HG02588 (cell line): ENCODE measurements at regions not wholly inside any gene's neighbourhood (a gene's known extent, or its start where the extent isn't known, plus 50 kb on each side); places are given as distances from the start of the nearest gene placed in this dataset.

ENCODE experiments used
- ATAC-seq: cut with Tn5 transposase; IDR thresholded peaks from one replicate; pipeline ENCODE4 v1.9.1; 2021; ENCODE audit warnings: mild to moderate bottlenecking, moderate library complexity; ENCODE audit not compliant: unreplicated experiment

DNA sequence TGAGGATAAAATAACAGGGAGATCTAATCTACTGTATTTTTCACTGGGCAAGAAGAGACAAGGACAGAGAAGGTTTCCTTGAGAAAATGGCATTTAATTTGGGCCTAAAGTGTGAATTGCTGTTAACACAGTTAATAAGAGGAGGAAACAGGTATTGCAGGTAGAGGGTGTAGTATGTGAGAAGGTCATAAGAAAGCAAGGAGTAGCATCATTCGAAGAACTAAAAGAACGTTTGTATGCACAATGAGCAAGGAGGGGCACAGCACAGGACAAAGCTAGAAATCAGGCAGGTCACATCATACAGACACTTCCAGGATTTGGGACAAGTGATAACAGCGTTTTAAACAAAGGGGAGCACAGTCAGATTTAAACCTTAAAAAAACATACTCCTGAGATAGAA, 85.1 kb upstream of the PLEKHA5 start:
- no peak for ATAC-seq

DNA sequence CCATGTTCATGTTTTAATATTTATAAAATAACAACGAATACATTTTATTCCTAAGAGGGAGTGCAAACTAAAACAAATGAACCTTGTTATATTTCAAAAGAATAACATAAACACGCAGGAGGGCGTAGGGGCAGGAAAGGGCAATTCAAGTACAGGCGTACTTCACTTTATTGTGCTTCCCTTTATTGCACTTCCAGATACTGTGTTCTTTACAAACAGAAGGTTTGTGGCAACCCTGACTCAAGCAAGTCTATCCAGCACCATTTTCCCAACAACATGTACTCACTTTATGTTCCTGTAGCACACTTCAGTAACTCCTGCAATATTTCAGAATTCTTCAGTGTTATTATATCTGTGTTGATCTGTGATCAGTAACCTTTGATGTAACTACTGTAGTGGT, 84.6 kb upstream of the PLEKHA5 start:
- ATAC-seq, result no peak

DNA sequence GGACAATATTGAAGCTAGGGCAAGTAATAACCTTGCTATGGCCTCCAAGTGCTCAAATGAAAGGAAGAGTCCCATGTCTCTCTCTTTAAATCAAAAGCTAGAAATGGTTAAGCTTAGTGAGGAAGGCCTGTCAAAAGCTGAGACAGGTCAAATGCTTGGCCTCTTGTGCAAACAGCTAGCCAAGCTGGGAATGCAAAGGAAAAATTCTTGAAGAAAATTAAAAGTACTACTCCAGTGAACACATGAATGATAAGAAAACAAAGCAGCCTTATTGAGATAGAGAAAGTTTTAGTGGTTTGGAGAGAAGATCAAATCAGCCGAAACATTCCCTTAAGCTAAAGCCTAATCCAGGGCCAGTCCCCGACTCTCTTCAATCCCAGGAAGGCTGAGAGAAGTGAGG, 84.1 kb upstream of the PLEKHA5 start:
- no peak for ATAC-seq

DNA sequence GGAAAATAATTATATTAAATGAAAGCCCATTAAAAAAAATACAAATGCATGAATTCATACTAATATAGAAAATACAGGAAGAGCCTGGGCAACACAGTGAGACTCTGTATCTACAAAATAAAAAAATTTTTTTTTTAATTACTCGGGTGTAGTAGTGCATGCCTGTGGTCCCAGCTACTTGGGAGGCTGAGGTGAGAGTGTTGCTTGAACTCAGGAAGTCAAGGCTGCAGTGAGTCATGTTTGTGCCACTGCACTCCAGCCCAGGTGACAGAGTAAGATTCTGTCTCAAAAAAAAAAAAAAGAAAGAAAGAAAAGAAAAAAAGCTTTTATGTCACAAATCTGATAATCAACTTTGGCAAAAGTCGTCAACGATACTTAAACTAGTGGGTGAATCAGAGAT, 80.6 kb upstream of the PLEKHA5 start:
- ATAC-seq, result no peak

DNA sequence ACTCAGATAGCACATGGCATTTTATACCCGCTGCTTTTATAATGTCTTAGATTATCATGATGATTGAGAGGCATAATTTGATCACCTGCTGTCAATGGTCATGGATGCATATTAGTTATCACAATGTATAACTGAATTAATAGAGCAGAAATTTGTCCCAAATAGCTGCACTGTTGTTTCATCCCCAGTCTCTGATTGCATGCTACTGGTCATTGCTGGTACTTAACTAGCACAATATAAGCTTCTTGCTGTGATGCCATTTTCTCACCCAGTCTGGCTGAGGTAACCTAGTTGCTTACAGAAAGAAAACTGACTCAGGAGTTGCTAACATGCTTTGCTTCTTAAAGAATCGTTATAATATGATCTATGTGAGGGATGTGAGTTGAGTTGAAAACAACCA, 76.8 kb upstream of the PLEKHA5 start:
- ATAC-seq, result no peak

DNA sequence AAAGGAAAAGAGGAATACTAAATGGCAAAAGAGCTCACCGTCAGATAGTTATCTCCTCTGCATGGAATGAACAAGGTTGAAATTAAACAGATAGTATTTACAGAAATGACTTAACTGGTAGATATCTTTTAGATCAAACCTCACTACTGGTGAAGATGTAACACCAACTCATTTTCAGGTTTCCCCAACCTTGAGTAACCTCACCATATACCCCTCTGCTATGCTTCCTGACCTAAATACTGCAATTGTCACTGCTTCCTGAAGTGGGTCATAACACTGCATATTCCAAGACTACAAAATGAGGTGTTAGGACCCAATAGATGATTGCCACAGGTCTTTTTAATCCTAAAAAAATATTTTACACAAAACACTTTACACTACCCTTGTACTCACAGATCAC, 76.3 kb upstream of the PLEKHA5 start:
- ATAC-seq, result no peak

DNA sequence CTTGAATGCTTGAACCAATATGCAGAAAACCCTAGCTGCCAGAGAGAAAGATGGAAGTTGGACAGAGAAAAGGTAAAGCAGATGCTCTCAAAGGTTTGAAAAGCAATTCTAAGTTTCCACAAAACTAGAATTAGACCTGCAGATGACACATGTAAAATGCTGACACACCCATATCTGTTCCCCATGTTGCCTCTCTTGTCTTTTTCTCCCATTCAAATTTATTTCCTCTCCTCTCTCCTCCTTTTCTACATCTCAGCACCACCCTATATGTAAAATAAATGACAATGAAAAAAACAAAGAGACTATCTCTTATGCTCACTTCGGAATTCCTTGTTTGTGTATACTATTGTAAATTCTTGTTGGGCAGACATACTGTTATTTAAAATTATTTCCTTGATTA, 75.5 kb upstream of the PLEKHA5 start:
- ATAC-seq, result no peak

DNA sequence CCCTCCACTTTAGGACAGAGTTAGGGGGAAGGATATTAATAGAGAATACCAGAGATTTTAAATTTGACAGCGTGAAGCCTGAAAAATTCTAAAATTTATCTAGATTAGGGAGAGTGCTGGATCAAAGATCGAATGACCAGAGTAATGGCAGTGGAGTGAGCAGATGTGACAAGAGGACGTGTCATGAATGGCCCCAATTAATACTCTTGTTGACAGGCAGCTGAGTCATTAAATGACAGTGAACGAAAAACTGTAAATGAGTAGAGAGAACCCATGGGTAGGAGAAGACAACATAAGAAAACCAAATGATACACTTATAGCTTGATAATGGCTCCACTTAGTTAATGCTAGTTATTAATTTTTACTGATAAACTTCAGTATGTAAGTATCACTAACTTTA, 73.9 kb upstream of the PLEKHA5 start:
- ATAC-seq, result no peak

DNA sequence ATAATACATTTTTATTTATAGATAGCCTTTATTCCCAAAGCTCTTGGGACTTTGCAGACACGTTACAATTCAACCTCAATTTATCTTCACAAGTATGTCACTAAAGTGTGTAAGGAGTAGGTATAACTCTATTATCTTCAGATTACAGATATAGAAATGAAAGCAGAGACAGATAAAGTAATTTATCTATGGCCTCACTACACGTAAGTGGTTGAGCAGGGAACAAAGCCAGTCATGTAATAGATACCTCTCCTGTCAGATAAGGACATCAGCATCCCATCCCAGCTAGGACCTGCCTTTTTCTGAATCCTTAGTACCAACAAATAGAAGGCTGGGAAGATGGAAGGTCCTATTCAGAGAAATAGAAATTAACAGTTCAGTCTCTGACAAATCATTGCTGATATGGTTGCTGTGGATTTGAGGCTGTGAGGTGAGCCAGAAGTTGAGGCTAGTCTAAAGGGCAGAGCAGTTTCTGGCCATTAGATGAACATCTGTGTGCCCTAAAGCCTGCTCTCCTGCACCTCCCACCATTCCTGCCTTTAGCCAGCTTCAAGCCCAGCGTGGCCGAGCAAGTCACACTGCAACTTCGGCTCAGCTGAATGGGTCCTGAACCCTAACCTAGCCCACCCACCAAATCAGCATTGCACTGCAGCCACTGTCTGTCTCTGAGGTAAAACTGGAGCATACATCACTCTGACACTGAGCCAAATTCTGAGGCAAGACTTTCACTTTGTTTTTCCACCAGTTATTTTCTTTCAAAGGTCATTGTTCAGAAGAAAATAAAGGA, 71.1 kb upstream of the PLEKHA5 start:
- ATAC-seq, result no peak

DNA sequence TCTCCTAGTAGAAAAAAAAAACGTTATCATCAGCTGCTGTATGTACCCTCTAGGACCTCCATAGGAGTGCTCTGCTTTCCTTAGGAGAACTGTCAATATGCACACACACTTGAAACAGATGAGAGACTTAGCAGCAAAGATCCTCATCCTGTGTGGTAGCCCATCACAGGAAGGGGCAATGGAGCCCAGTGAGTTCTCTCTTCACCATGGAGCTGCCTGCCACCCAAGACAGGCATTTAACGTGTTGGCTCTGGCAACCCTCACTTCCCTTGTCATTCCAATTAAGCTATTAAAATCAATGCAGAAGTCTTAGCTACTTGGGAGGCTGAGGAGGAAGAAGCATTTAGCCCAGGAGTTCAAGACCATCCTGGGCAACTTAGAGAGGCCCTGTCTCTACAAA, 64.8 kb upstream of the PLEKHA5 start:
- no peak for ATAC-seq

DNA sequence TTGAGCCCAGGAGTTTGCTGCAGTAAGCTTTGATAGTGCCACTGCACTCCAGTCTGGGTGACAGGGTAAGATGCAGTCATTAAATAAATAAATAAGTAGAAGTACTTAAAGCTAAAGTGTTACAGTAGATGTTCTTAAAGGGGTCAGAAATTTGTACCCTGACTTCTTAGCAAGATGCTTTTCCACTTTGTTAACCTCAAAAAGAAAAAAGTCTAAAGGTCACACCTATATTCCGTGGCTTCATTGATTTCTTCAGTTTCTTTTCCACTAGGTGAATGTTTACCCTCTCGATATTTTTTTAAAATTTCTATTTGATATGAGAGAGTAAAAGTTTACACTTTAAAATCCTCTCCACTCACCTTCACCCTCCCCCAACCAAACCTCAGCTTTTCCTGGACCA, 64.3 kb upstream of the PLEKHA5 start:
- no peak for ATAC-seq

DNA sequence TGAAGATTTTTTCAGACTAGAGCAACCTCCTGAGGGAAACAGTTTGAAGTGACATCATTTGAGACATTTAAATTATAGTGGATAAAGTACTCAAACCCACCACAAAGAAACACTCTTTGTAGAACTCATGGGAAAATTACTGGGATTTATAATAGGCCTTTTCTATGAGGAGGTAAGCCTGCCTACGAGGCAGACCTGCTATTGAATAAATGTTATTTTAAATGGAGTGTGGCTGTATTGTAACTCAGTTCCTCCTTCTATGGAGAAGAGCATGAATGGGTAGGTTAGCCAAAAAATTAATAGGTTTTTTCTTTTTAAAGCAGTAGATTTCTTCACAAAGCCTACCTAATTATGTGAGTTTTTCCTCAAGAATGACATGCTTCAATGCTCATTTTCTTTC, 63.7 kb upstream of the PLEKHA5 start:
- ATAC-seq, result no peak

DNA sequence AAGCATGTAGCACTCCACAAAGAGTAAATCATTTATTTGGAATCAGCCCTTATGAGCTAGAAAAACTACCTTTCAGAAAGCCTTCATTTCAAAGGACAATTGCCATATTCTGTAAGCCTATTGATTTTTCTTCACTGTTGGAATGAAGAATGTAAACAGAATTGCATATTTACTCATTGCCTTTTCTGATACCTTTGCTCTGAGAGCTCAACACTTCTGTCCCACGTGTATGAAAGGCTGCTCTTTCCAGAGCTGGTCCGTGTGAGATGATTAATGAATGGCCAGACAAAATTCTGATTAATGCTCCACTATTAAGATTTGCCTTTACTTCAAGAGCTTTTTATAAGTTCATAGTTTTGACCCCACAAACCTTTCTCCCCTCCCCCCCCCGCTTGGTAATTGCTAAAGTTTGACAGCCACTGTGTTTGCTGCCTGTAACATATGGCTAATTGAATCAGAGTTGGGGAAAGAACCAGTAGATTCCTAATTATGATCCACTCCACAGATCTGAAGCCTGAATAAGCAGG, 63.0 kb upstream of the PLEKHA5 start:
- ATAC-seq, result no peak

DNA sequence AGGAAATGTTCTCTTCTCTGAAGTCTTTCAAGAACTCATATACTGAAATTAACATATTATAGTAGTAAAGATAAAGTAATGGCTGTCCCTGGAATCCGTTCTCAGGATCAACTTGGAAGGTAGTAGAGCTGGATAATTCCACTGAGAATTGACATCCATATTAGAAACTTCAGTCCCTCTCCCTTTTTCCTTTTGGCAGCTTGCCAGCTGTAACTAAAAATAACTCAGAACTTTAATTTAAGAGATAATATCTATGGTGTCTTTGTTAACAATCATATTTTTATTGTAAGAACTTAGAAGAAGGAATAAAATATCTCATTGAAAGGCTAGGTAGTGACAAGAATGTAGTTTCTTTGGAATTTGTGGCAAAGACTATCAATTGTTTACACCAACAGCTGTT, 61.4 kb upstream of the PLEKHA5 start:
- no peak for ATAC-seq

DNA sequence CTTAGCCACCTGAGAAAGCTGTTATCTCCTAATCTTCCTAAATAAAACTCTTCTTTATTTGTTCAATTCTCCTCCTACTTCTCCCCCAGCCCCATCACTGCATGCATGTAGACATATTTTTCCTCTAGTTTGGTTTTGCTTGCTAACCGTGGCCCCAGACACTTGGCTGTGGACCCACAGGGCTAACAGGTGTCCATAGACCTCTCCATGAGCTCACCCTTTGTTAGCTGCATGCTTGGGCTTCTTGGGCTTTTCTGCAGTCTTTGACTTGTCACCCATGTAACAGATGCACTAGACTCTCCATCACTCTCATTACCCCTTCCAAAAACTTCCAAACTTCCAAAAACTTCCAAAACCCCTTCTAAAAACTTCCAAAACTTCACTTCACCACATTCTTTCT, 59.2 kb upstream of the PLEKHA5 start:
- ATAC-seq, result no peak

DNA sequence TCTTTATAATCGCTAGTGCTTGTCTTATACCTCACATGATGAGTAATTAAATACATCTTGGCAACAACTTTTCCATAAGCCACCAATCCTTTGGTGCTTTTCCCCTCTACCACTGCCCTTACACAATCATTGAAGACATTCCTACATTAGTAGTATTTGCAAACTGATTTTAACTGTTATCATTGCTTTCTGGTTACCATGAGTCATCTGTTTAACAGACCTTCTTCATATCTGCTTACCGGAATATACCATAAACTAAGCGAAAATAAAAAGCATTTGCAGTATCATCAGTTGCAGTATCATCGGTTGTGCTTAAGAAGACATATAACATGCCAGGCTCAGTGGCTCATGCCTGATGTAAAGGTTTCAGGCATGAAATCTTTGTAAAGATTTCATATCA, 54.8 kb upstream of the PLEKHA5 start:
- ATAC-seq, result no peak

DNA sequence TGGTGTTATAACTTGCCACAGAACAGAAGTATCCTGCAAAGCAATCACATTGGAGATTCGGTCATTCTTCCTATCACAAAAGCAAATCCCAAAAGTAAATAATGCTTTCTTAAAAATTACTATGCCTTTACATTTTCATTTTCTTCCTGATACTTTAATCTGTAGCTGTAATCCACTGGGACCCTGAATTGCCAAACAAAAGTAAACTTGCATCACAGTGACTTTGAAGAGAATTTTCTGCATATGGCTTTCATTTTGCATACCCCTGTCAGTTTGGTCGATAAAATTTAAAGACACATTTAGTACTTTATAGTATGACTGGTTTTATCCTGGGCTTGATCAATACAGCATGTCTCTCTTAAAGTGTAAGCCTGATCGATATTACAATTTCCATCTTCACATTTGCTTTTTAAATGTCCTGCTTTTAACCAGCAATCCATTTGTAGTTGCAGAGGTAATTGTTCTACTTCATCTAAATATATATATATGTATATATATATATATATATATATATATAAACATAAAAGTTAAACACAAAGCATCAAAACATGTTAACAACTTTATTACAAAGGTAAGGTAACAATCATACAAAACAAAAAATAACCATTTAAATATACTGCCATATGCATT, 53.7 kb upstream of the PLEKHA5 start:
- ATAC-seq, result no peak
